ENCODE measurements at regions not wholly inside any gene's neighbourhood (a gene's known extent, or its start where the extent isn't known, plus 50 kb on each side); places are given as distances from the start of the nearest gene placed in this dataset.

DNA sequence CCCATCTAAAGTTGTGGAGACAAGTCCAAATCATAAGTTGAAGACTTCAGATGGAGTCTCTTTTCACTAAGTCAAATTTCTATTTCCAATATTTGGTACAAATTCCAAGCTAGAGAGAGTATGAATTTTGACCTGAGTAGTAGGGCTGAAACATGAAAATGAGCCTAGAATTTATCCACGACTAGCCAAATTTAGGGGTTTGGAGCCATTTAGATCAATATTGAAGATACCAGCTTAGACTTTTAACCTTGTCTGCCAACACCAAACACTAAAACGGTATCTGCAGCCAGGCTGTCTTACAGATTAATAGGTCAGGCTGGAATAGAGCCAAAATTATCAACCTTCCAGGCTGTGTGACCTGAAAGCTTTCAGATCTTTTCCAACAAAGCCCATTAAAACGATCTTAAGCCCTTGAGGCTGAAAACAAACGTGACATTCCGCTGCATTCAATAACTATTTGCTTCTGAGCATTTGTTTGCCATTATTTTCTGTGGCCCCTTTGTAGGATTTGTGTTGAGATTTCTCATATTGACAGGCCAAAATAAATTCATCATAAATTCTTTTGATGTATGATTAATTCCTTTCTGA, 268.7 kb upstream of the DKK2 start:
- DNase-seq = no peak

GRCh38 chr4:107299646-107300045, 263.5 kb upstream of the DKK2 start:
- no peak for DNase-seq

DNA sequence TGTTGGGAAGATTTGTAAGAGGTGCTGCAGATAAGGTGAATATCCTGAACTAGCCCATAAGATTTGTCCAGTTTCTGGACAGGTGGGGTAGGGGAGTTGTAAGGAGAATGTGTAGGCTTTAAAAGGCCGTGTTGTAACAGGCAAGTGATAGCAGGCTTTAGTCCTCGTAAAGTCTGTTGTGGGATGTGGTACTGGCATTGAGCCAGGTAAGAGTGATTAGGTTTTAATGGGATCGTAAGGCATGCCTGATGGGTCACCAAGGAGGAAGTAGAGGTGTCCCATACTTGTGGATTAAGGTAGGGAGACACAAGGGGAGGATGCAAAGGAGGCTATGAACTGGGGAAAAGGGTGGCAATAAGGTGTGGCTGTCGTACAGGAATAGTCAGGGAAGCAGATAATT, 256.9 kb upstream of the DKK2 start:
- DNase-seq = no peak

- DNase-seq = peak; percentile 98
Observed at GRCh38 chr4:107283587-107284559, 247.8 kb upstream of the DKK2 start.

DNA sequence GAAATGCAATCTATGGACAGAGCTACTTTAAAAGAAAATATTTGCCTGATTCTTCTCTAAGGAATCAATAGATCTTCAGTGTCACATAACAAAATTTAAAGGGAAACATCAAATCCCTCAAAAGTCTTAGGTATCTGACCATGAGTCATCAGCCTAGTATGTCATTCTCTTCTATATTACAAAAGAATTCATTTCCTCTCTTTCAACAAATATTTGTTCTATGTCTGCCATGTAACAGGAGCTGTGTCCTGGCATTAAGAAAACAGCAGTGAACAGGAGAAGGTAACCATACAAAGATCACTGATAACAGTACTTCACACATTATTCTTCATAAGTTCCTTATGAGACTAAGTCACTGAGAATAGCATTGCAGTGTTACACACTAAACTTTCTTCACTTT, 243.6 kb upstream of the DKK2 start:
- DNase-seq = peak; percentile 69

DNA sequence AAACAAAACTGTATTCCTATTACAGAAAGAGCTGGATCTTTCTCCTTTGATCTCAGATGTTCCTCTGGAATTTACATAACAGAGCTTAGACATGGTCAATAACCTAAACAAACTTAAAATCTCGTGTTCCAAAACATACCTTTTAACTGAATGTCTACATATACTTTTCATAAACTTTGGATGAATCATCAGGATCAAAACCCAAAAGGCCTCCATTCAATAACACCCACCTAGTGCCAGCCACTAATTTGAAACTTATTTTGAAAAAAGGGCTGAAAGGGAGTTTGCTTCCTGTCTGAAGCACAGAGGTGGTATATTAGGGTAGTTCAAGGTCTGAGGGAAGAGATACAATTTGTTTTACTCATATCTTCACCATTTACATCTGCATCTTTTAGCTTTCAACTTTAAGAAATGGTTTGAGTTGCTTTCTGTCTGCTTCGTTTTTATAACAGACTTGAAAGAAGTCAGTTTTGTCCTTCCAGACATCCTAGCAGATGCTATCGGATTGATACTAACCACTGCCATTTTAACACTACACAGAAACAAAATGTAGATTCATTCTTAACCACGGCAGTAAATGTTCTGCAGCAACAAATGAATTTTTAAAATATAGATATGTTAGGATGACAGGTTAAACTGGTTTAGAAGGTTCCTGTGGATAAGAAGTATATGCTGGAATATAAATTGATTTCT, 242.8 kb upstream of the DKK2 start:
- DNase-seq = peak; percentile 60

- DNase-seq = no peak
Observed at GRCh38 chr4:107276052-107276451, 239.9 kb upstream of the DKK2 start.

DNA sequence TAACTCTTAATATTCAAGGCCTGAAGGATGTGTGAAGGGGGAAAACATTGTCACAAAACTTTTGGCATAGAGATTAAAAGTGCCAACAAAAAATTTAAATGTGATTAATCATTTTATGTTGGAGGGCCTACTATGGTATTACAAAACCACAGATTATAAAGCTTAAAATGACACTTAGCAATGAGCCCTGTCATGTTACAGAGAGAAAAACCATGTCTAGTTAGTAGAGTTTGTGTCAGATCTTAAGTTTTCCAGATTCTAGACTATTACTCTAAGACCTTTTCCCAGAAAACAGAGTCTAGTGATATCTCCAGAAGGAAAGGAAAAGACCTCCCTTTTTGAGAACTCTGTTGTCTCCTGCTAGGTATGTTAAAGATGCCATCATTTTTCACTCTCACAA, 239.1 kb upstream of the DKK2 start:
- no peak for DNase-seq

- DNase-seq = no peak
Observed at GRCh38 chr4:107270614-107271013, 234.5 kb upstream of the DKK2 start.

DNA sequence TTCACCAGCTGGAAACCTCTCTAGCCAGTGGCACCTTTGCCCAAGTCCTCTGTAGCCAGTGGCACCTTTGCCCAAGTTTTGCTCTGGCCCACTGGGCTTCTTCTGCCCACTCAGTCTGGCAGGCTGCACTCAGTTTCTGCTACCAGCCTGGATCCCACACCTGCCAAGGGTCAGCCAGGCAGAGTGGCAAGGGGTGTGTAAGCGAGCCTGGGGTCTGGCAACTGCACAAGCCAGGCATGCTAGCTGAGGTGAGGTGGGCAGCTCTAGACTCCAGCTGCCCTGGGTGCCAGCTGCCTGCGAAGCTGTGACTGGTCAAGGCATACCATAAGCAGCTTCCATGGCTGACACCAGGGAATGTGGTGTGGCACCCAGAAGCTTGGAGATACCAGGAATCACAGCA, 233.1 kb upstream of the DKK2 start:
- DNase-seq = no peak

- DNase-seq = no peak
Observed at GRCh38 chr4:107265859-107266258, 229.7 kb upstream of the DKK2 start.

GRCh38 chr4:107261241-107261874, 225.2 kb upstream of the DKK2 start:
- DNase-seq = peak; percentile 56

- peak; percentile 87 for DNase-seq
Observed at GRCh38 chr4:107258359-107258758, 222.2 kb upstream of the DKK2 start.

DNA sequence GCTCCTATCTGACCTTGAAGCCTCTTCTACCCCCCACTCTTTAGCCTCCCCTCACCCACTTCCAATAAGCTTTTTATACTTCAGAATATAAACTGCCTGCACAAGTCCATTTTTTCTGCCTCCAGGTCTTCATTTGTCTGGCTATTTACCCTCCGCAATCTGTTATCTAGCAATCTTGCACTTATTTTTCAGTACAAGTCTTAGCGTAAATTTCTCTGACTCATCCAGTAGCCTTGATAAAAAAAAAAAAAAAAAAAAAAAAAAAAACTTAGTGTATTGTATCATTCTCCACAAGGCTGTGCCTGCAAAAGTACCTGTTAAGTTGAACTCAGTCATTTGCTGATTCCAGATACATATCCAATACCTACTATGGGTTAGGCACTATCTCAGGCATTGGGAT, 219.5 kb upstream of the DKK2 start:
- DNase-seq = no peak

DNA sequence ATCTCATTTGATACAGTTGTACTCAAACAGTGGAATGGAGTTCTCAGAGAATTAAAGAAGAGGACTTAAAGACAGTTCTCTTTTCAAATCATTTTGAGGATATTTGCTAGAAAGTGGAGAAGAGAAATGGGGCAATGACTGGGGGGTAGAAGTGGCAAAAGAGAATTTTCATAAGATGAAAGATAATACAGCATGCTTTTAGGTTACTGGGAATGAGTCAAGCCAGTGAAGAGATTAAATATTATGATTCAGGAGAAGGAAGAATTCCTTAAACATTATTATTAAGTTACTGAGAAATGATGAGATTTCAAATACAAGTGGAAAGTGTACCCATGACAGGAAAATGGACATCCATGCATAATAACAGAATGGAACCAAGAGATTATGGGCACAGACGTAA, 219.0 kb upstream of the DKK2 start:
- DNase-seq = peak; percentile 12

- DNase-seq = no peak
Observed at GRCh38 chr4:107253579-107254068, 217.5 kb upstream of the DKK2 start.

DNA sequence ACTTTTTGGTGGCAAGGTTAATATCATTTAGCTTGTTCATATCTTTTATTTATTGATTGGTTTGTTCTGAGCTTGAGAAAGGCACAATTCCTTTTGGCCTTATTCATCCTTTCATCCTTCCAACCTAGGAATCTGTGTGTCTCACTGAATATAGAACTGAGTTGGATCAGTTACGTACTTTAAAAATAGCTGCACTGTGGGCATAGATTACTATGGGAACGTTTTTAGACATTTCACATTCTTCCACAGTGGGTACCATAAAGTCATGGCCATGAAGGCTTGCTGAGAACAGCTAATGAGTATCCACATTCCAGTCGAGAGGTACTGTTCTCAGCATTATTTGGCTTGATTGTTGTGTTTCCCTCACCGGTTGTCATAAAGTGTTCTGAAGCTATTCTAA, 217.0 kb upstream of the DKK2 start:
- DNase-seq = no peak

DNA sequence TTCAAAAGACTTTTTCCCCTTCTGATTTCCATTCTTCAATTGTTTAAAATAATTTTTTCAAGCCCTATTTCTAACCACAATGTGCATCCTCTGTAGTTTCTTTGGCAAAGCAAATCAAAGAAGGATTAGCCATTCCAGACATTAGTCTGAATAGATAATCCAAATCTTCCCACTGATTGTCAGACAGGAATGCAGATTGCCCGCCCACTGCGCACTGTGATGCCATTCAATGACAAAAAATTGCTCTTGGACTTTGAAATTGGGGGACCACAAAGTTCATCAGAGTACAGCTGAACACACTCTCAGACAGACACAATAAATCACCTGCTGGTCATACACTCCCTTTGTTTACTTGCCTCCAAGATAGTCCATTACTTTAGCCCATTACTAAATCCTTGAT, 216.5 kb upstream of the DKK2 start:
- peak; percentile 24 for DNase-seq

DNA sequence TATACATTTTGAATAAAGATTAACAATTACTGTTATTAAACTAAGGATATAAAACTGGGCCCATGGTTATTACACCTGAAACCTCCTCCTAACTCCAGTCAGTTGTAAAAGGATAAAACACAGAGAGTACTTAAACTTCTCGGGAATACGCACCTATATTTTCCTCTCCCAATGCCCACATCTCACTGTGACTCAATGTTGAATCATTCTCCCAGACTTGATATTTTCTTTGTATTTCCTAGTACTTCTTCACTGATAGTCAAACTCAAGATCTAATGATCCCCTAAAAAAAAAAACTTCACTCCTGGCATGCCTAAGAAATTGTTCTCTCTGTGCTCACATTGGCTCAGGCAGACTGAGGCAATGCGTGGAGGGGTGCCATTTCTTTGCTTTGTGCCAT, 212.5 kb upstream of the DKK2 start:
- peak; percentile 14 for DNase-seq

GRCh38 chr4:107247738-107248137, 211.6 kb upstream of the DKK2 start:
- DNase-seq = peak; percentile 38

DNA sequence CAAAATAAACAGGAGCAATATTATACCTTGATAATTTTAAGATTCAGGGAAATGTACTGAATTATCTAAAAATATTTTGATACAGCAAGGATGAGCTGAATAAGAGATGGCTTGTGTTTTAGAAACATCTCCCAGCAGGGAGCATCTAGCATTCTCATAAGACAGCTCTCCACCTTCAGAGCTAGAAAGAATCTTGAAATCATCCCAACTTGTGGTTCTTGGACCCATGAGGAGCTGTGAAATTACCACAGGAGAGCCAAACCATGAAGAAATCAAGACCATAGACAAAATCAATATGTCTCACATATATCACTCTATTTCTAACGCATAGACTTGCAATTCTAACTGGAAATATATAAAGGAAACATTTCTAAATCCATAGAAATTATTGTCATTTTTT, 210.6 kb upstream of the DKK2 start:
- DNase-seq = peak; percentile 50

DNA sequence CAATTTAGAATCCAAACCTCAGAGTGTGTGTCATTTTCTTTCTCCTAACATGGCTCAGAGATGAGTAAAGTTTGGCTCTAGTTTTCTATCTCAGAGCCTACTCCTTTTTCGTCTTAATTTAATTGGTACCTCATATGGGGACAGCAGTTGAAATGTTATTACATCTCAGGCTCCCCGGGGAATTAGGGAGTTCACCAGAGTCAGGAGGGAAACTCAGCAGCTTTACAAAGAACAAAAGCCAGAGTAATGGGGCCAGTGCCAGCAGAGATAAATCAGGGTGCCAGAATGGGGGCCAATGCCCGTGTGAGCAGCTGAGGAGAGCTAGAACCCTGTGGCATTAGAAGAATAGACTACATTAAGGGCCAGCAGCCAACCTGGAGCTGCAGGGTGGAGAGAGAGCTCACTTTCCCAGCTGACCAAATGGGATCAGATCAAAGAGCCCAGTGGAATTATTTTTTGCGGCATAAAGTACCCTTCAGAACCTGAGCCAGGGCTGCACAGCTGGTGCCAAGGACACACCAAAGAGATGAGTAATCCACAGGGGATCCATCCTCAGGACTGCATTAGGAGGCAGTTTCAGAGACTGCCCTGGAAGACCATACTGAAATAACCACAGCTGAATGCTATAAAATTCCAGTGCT, 207.1 kb upstream of the DKK2 start:
- DNase-seq = peak; percentile 55

GRCh38 chr4:107220976-107221375, 184.9 kb upstream of the DKK2 start:
- DNase-seq = no peak
